Transverse colon (tissue), 4 donors: ENCODE measurements at regions not wholly inside any gene's neighbourhood (a gene's known extent, or its start where the extent isn't known, plus 50 kb on each side); places are given as distances from the start of the nearest gene placed in this dataset.

Source experiments
- CTCF ChIP-seq, 5 experiments: fragments of 200-600 bp in 3 of 5; fragments of 450-650 bp in 2 of 5; sonication (generic) in 3 of 5; IDR thresholded peaks; 1 replicate in 2 of 5; 2 replicates in 3 of 5; pipeline ENCODE4 v1.5.1; 2016 to 2017; ENCODE audit warnings: antibody characterized with exemption in 5 of 5, inconsistent platforms in 3 of 5, mild to moderate bottlenecking in 2 of 5, moderate library complexity in 1 of 5
- EP300 ChIP-seq: sonication (generic); formaldehyde crosslinking; IDR thresholded peaks from one replicate; pipeline ENCODE4 v1.6.1; 2017; ENCODE audit warnings: antibody characterized with exemption, low read depth
- POLR2A ChIP-seq: fragments of 450-650 bp; IDR thresholded peaks from one replicate; pipeline ENCODE4 v1.6.1; 2016; ENCODE audit warnings: antibody characterized with exemption, mild to moderate bottlenecking, moderate library complexity
- POLR2AphosphoS5 ChIP-seq, 3 donors: sonication (generic); formaldehyde crosslinking; IDR thresholded peaks; one replicate each; pipeline ENCODE4 v1.6.1; 2016; ENCODE audit warnings: antibody characterized with exemption in 3 of 3

- no peak for TF ChIP-seq CTCF (IDR thresholded peaks at IDR 0.05)
- no peak for TF ChIP-seq POLR2A
- TF ChIP-seq POLR2AphosphoS5 (IDR thresholded peaks at IDR 0.05): no peak
- no peak for TF ChIP-seq EP300
Observed at GRCh38 chrX:3426552-3426951, 80.1 kb upstream of the MXRA5 start.
